Panc1 (cell line): ENCODE measurements at regions not wholly inside any gene's neighbourhood (a gene's known extent, or its start where the extent isn't known, plus 50 kb on each side); places are given as distances from the start of the nearest gene placed in this dataset.

Experiments used
- ATAC-seq: fragments of 200-7000 bp; cut with Tn5 transposase; 2 replicates; pipeline ENCODE4 v1.9.1; 2020; ENCODE audit warnings: mild to moderate bottlenecking, moderate library complexity
- BruUV-seq: library from RNA; stranded (reverse); fragments of 400-500 nt; replicated peaks from 2 replicates; lab custom pipeline; 2021; lab: Mats Ljungman, UMichigan
- CTCF ChIA-PET: fragments of 300-600 bp; sonication (Branson Sonifier 250); formaldehyde crosslinking; loops from one replicate; lab custom pipeline; 2022; ENCODE audit warnings: antibody characterized with exemption; lab: Charles Lee
- POLR2A ChIA-PET: fragments of 300-600 bp; sonication (Branson Sonifier 250); formaldehyde crosslinking; loops from one replicate; lab custom pipeline; 2022; ENCODE audit warnings: antibody characterized with exemption; lab: Charles Lee
- DNase-seq: peaks from one replicate; pipeline ENCODE4 v3.0.0-alpha.2; 2010; ENCODE audit warnings: low read depth, low spot score
- H3K27ac ChIP-seq: 2 replicates; pipeline ENCODE4 v1.5.1; 2011; ENCODE audit warnings: mild to moderate bottlenecking, low read length, inconsistent platforms
- H3K27me3 ChIP-seq: fragments of 200-500 bp; sonication (Bioruptor generic); 2 replicates; pipeline ENCODE4 v1.6.0; 2014; ENCODE audit warnings: low read length, inconsistent platforms; ENCODE audit not compliant: control insufficient read depth, insufficient read depth
- H3K36me3 ChIP-seq: fragments of 200-500 bp; sonication (Bioruptor generic); 2 replicates; pipeline ENCODE4 v1.5.1; 2014; ENCODE audit warnings: inconsistent platforms, mild to moderate bottlenecking, low read length, moderate library complexity; ENCODE audit not compliant: control insufficient read depth, insufficient read depth
- H3K4me1 ChIP-seq: 2 replicates; pipeline ENCODE4 v1.5.1; 2011; ENCODE audit warnings: inconsistent platforms, mild to moderate bottlenecking, low read length, moderate library complexity; ENCODE audit not compliant: control insufficient read depth, insufficient read depth
- H3K4me3 ChIP-seq, 2 experiments: 2 replicates each; pipeline ENCODE4 v1.5.1; 2011 to 2012; ENCODE audit warnings: low read depth in 2 of 2, low read length in 2 of 2, mild to moderate bottlenecking in 2 of 2, inconsistent platforms in 1 of 2, moderate library complexity in 1 of 2
- H3K9me3 ChIP-seq: fragments of 200-500 bp; sonication (Bioruptor generic); 2 replicates; pipeline ENCODE4 v1.5.1; 2014; ENCODE audit warnings: low read depth, mild to moderate bottlenecking, inconsistent platforms, low read length, moderate library complexity; ENCODE audit not compliant: control insufficient read depth, insufficient read depth
- POLR2AphosphoS5 ChIP-seq: IDR thresholded peaks from 2 replicates; pipeline ENCODE4 v1.6.1; 2012; ENCODE audit warnings: mild to moderate bottlenecking, low read depth, low read length, moderate library complexity
- SIN3A ChIP-seq: IDR thresholded peaks from 2 replicates; pipeline ENCODE4 v1.6.1; 2012; ENCODE audit warnings: low read depth, mild to moderate bottlenecking, low read length, moderate library complexity, borderline replicate concordance; ENCODE audit not compliant: insufficient read depth
- TCF7L2 ChIP-seq: IDR thresholded peaks from 2 replicates; pipeline ENCODE4 v1.6.1; 2011; ENCODE audit warnings: mild to moderate bottlenecking, low read depth, low read length, inconsistent platforms
- in situ Hi-C: cut with HindIII; loops from 2 replicates; pipeline ENCODE4 v1.10.0; 2016; ENCODE audit warnings: low sequenced_read_pairs, low pct_unique_long_range_greater_than_20kb
- intact Hi-C: fragments of 100-400 bp; cut with micrococcal nuclease; formaldehyde crosslinking; loops from one replicate; pipeline ENCODE4 v1.10.0; 2022; ENCODE audit not compliant: unreplicated experiment
- TF ChIP-seq, protein P1 (sequence below): fragments of 450-650 bp; IDR thresholded peaks from 2 replicates; pipeline ENCODE4 v1.5.1; 2017; ENCODE audit warnings: mild to moderate bottlenecking
- TF ChIP-seq, protein P2 (sequence below), 2 experiments: IDR thresholded peaks; 2 replicates each; pipeline ENCODE4 v1.6.1; 2011 to 2012; ENCODE audit warnings: low read depth in 2 of 2, control low read depth in 1 of 2, low read length in 1 of 2, mild to moderate bottlenecking in 1 of 2, moderate library complexity in 1 of 2; ENCODE audit not compliant: insufficient read depth in 1 of 2

DNA sequence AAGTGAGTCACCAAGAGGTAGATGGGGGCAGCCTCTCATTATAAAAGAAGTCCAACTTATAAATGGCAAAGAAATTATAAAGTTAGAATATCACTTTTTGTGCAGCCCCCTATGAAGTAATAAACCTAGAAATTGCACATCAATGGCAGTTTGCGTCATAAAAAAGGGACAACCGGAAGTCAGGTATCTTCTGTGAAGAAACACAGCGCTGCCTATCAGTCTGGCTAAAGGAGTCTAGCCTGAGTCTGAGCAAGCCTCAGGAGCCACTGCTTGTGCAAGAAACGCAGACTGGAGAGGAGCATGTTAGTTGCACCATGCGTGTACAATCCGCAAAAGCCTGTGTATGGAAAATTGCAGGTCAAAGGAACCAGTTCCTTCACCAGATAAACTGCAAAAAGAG lies 178.4 kb downstream of the ARRDC4 start:
- ATAC-seq = no peak
- no peak overlapping the region for H3K4me3 ChIP-seq
- TF ChIP-seq POLR2AphosphoS5 (no peak), TCF7L2 (no peak), SIN3A (no peak)
- TF ChIP-seq, protein P1, sequence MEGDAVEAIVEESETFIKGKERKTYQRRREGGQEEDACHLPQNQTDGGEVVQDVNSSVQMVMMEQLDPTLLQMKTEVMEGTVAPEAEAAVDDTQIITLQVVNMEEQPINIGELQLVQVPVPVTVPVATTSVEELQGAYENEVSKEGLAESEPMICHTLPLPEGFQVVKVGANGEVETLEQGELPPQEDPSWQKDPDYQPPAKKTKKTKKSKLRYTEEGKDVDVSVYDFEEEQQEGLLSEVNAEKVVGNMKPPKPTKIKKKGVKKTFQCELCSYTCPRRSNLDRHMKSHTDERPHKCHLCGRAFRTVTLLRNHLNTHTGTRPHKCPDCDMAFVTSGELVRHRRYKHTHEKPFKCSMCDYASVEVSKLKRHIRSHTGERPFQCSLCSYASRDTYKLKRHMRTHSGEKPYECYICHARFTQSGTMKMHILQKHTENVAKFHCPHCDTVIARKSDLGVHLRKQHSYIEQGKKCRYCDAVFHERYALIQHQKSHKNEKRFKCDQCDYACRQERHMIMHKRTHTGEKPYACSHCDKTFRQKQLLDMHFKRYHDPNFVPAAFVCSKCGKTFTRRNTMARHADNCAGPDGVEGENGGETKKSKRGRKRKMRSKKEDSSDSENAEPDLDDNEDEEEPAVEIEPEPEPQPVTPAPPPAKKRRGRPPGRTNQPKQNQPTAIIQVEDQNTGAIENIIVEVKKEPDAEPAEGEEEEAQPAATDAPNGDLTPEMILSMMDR = no peak
- TF ChIP-seq, protein P2, sequence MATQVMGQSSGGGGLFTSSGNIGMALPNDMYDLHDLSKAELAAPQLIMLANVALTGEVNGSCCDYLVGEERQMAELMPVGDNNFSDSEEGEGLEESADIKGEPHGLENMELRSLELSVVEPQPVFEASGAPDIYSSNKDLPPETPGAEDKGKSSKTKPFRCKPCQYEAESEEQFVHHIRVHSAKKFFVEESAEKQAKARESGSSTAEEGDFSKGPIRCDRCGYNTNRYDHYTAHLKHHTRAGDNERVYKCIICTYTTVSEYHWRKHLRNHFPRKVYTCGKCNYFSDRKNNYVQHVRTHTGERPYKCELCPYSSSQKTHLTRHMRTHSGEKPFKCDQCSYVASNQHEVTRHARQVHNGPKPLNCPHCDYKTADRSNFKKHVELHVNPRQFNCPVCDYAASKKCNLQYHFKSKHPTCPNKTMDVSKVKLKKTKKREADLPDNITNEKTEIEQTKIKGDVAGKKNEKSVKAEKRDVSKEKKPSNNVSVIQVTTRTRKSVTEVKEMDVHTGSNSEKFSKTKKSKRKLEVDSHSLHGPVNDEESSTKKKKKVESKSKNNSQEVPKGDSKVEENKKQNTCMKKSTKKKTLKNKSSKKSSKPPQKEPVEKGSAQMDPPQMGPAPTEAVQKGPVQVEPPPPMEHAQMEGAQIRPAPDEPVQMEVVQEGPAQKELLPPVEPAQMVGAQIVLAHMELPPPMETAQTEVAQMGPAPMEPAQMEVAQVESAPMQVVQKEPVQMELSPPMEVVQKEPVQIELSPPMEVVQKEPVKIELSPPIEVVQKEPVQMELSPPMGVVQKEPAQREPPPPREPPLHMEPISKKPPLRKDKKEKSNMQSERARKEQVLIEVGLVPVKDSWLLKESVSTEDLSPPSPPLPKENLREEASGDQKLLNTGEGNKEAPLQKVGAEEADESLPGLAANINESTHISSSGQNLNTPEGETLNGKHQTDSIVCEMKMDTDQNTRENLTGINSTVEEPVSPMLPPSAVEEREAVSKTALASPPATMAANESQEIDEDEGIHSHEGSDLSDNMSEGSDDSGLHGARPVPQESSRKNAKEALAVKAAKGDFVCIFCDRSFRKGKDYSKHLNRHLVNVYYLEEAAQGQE (IDR thresholded peaks at IDR 0.05; ENCODE audit: insufficient read depth in 1 of 2, low read depth in 2 of 2, low read length in 1 of 2) = no peak
- H3K36me3 ChIP-seq = no peaks in the 10 kb centered on the region
- no peak for DNase-seq
- POLR2A ChIA-PET = no interaction called here
- in situ Hi-C loops = no loop called here
- H3K27ac ChIP-seq = no peak overlapping the region
- no peaks in the 10 kb centered on the region; the same call in 1 of the 2 replicates for H3K27me3 ChIP-seq
- no peaks in the 10 kb centered on the region for H3K9me3 ChIP-seq
- intact Hi-C loops = no loop called here
- no TSS peak for BruUV-seq
- H3K4me1 ChIP-seq = no peaks in the 10 kb centered on the region
- CTCF ChIA-PET = no interaction called here

DNA sequence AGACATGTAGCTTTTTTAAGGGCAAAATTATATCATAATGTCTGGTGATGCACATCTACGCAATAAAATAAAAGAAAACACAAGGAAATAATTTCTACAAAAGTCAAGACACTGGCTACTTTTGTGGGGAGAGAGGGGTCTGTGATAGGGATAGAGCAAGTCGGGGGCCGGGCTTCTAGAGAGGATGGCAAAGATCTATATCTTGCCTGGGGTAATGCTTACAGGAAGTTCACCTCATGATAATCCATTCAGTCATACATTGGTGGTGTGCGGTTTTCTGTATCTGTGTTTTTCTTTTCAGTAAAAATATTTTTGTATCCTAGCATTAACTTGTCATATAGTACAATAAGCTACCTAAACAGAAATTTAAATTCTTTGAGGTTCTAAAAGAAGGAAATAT lies 178.8 kb downstream of the ARRDC4 start:
- Histone ChIP-seq H3K36me3 (no peaks in the 10 kb centered on the region), H3K27ac (no peak overlapping the region), H3K4me1 (no peaks in the 10 kb centered on the region), H3K4me3 (no peak overlapping the region), H3K9me3 (no peaks in the 10 kb centered on the region), H3K27me3 (no peaks in the 10 kb centered on the region; the same call in 1 of the 2 replicates)
- ChIA-PET POLR2A (no interaction called here), CTCF (no interaction called here)
- in situ Hi-C loops = no loop called here
- intact Hi-C loops = no loop called here
- ATAC-seq (no peak), DNase-seq (no peak)
- no TSS peak for BruUV-seq
- TF ChIP-seq SIN3A = no peak
- TF ChIP-seq, protein P1 = no peak
- TF ChIP-seq, protein P2 (IDR thresholded peaks at IDR 0.05; ENCODE audit: insufficient read depth in 1 of 2, low read depth in 2 of 2, low read length in 1 of 2) = no peak
- TF ChIP-seq TCF7L2 = no peak
- TF ChIP-seq POLR2AphosphoS5 = no peak
